Heart right ventricle (tissue), 16 donors: ENCODE measurements at regions not wholly inside any gene's neighbourhood (a gene's known extent, or its start where the extent isn't known, plus 50 kb on each side); places are given as distances from the start of the nearest gene placed in this dataset.

Source experiments
- ATAC-seq, 8 donors: fragments of 200-7000 bp; cut with Tn5 transposase; one replicate each; pipeline ENCODE4 v1.9.1; 2020; ENCODE audit warnings: mild to moderate bottlenecking in 8 of 8, moderate library complexity in 8 of 8, moderate number of reproducible peaks in 1 of 8
- DNase-seq, 2 donors: peaks; one replicate each; pipeline ENCODE4 v3.0.0-alpha.2; 2020
- H3K27ac ChIP-seq, 10 donors: fragments of 200-600 bp; sonication (generic) in 2 of 10; one replicate each; pipeline versions ENCODE4 v1.5.0 to v1.8.0; 2020 to 2022; ENCODE audit warnings: mild to moderate bottlenecking in 3 of 10
- H3K27me3 ChIP-seq, 7 donors: fragments of 200-600 bp; one replicate each; pipeline ENCODE4 v1.8.0; 2021 to 2022; ENCODE audit warnings: mild to moderate bottlenecking in 2 of 7
- H3K36me3 ChIP-seq, 9 donors: fragments of 200-600 bp; sonication (generic) in 1 of 9; one replicate each; pipeline versions ENCODE4 v1.5.0 to v1.8.0; 2020 to 2022; ENCODE audit warnings: mild to moderate bottlenecking in 2 of 9
- H3K4me1 ChIP-seq, 9 donors: fragments of 200-600 bp; sonication (generic) in 1 of 9; one replicate each; pipeline versions ENCODE4 v1.5.0 to v1.8.0; 2020 to 2022; ENCODE audit warnings: mild to moderate bottlenecking in 4 of 9
- H3K4me3 ChIP-seq, 10 donors: fragments of 200-600 bp; sonication (generic) in 2 of 10; one replicate each; pipeline versions ENCODE4 v1.5.0 to v1.8.0; 2020 to 2022; ENCODE audit warnings: mild to moderate bottlenecking in 7 of 10, moderate library complexity in 2 of 10
- H3K9me3 ChIP-seq, 11 donors: fragments of 200-600 bp in 10 of 11; sonication (generic) in 2 of 11; one replicate each; pipeline versions ENCODE4 v1.5.0 to v1.8.0; 2013 to 2022; ENCODE audit warnings: mild to moderate bottlenecking in 2 of 11, control low read depth in 1 of 11, moderate library complexity in 1 of 11
- WGBS, 2 donors: extraction: QIAGEN DNeasy Blood & Tissue Kit; methylation state at CpG; one replicate each; pipeline ENCODE4 v1.1.7; 2013; ENCODE audit warnings: inconsistent platforms in 1 of 2; 5-methylcytosine and 5-hydroxymethylcytosine counted together
- intact Hi-C, 10 donors: fragments of 100-400 bp; cut with DNase I; formaldehyde crosslinking; loops; one replicate each; pipeline versions ENCODE4 v1.11.1 to v1.14.2; 2022
- TF ChIP-seq, protein P1 (sequence below), 9 donors: fragments of 200-600 bp; sonication (generic) in 2 of 9; IDR thresholded peaks; one replicate each; pipeline versions ENCODE4 v1.5.0 to v1.8.0; 2021 to 2022; ENCODE audit warnings: antibody characterized with exemption in 9 of 9, mild to moderate bottlenecking in 5 of 9, moderate library complexity in 1 of 9
- donor health status: Arrhythmogenic right ventricular cardiomyopathy.
- donor health status: ischemic (EF 13 %, LVEDD 7.1; RV severe dilation, severe dysfunction).
- donor health status: healthy with polysubstance abuse.
- donor health status: DM: no; HTN: yes; CAD: no.
- donor health status: DM: no; HTN: no; CAD: no.
- donor health status: ischemic (EF 25% LVEDD 6.9; RV normal size, moderate dysfunction).
- donor health status: ischemic (EF 25% LVEDD 5.7; RV mildly dilated, moderate dysfunction).
- donor health status: healthy.
- donor health status: DM: yes; HTN: yes; CAD: no.
- donor health status: Ischemic cardiomyopathy.
- donor health status: ischemic (EF 35%, LVEDD 5.7; RV mildly dilated, moderate dysfunction).
- donor health status: nonischemic (EF 11% LVEDD 7.7; RV severe dilation, severe dysfunction).
- donor health status: DM: yes; HTN: yes; CAD: no.
- donor health status: PGD.
- donor health status: ischemic (EF 29% LVEDD 5.4; RV normal size, mild dysfunction).
- donor health status: nonischemic (EF 23%, LVEDD 6.1; RV moderate dilation, normal function).

DNA sequence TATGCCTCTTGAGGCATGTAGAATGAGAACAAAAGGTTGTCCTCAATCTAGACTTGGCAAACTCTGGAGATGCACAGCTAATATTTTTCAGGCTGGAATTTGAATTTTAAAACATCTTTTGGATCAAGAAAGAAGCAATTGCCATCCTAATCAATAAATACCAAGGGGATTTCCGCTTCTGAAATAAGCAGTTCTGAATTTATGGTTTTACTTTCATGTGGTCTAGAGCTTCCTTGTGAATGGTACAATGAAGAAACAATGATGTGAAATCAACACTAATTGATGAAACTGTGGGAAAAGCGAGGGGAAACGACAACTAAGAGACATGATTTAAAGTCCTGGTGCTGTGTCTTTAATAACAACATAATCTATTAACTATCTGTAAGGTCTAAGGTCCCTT lies 1202.7 kb downstream of the SORCS3 start:
- Histone ChIP-seq H3K36me3 (no peaks in the 10 kb centered on the region), H3K4me3 (no peak overlapping the region), H3K27ac (no peak overlapping the region), H3K27me3 (no peaks in the 10 kb centered on the region), H3K9me3 (no peaks in the 10 kb centered on the region), H3K4me1 (peaks cover 0 to under 1% (median 0%) of the 10 kb centered on the region in 9 donors)
- TF ChIP-seq, protein P1, sequence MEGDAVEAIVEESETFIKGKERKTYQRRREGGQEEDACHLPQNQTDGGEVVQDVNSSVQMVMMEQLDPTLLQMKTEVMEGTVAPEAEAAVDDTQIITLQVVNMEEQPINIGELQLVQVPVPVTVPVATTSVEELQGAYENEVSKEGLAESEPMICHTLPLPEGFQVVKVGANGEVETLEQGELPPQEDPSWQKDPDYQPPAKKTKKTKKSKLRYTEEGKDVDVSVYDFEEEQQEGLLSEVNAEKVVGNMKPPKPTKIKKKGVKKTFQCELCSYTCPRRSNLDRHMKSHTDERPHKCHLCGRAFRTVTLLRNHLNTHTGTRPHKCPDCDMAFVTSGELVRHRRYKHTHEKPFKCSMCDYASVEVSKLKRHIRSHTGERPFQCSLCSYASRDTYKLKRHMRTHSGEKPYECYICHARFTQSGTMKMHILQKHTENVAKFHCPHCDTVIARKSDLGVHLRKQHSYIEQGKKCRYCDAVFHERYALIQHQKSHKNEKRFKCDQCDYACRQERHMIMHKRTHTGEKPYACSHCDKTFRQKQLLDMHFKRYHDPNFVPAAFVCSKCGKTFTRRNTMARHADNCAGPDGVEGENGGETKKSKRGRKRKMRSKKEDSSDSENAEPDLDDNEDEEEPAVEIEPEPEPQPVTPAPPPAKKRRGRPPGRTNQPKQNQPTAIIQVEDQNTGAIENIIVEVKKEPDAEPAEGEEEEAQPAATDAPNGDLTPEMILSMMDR (IDR thresholded peaks at IDR 0.05) = no peak
- no peak for DNase-seq
- 49 to 72% methylated on average over 3 of the region's 3 CpGs for WGBS, 2 donors
- intact Hi-C loops = no loop called here
- no peak for ATAC-seq

DNA sequence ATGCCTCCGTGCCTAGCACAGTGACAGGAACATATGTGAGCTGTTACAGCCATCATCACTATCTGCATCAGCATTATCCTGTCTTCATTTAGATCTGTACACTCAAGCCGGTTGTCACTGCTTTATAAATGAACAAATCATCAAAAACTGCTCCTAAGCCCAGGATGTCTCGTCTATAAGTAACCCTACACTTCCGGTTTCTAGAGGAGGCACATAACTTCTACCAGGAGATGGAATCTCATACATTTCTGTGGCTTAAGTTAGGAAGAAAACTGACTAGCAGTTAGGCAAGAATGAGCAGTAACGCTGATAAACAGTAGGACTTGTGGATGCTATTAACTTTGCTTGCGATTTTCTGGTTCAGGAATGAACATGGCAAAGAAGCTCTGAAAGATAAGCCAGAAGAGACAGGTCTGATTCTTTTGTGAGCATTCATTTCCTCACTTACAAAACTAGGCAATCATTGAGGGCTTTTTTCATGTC lies 1199.2 kb downstream of the SORCS3 start:
- ATAC-seq (no peak), DNase-seq (no peak)
- H3K36me3 ChIP-seq = no peaks in the 10 kb centered on the region
- H3K4me3 ChIP-seq = no peak overlapping the region
- H3K27me3 ChIP-seq = no peaks in the 10 kb centered on the region
- peaks cover 0 to 9% (median 0%) of the 10 kb centered on the region in 9 donors for H3K4me1 ChIP-seq
- intact Hi-C loops = no loop called here
- H3K27ac ChIP-seq = no peak overlapping the region
- TF ChIP-seq, protein P1 (IDR thresholded peaks at IDR 0.05) = no peak
- 59 to 65% methylated on average over 6 of the region's 6 CpGs for WGBS, 2 donors
- no peaks in the 10 kb centered on the region for H3K9me3 ChIP-seq

DNA sequence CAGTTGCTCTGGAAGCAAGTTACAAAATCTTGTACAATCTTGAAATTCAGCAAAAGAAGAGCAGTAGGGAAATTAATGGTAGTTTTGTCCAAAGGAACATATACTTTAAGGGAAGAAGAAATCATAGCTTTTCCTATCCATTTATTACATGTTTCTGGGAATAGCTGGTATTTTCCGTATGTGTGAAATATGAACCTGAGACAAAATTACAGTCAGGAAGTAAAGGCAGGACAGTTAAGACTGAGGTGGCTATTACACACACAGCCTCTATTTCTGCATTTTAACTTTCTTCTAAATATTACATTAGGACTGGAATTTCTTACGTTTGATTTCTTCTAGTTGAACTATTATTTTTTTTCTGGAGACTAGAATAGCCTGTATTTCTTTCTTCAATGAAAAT lies 1197.3 kb downstream of the SORCS3 start:
- DNase-seq (no peak), ATAC-seq (no peak)
- Histone ChIP-seq H3K27ac (no peak overlapping the region), H3K27me3 (no peaks in the 10 kb centered on the region), H3K9me3 (no peaks in the 10 kb centered on the region), H3K4me1 (peaks cover 0 to 9% (median 0%) of the 10 kb centered on the region in 9 donors), H3K36me3 (no peaks in the 10 kb centered on the region), H3K4me3 (peak overlapping the region in 8 of 10 donors; percentile 0 to 48 (median 42))
- intact Hi-C loops = no loop called here
- 43 to 72% methylated on average over 2 of the region's 2 CpGs for WGBS, 2 donors
- TF ChIP-seq, protein P1 (IDR thresholded peaks at IDR 0.05) = no peak

- 36 to 59% methylated on average over 2 of the region's 2 CpGs for WGBS, 2 donors
- DNase-seq = no peak
- H3K4me1 ChIP-seq = peaks cover 0 to 9% (median 0%) of the 10 kb centered on the region in 9 donors
- TF ChIP-seq, protein P1 (IDR thresholded peaks at IDR 0.05) = no peak
- peak overlapping the region in 8 of 10 donors; percentile 0 to 48 (median 42) for H3K4me3 ChIP-seq
- H3K36me3 ChIP-seq = no peaks in the 10 kb centered on the region
- H3K27me3 ChIP-seq = no peaks in the 10 kb centered on the region
- intact Hi-C loops = no loop called here
- H3K9me3 ChIP-seq = no peaks in the 10 kb centered on the region
- H3K27ac ChIP-seq = no peak overlapping the region
- ATAC-seq = peak in 6 of 8 donors; percentile 45 to 70 (median 56)
Measured at GRCh38 chr10:105837951-105838350, 1196.9 kb downstream of the SORCS3 start.
